ENCODE measurements at regions not wholly inside any gene's neighbourhood (a gene's known extent, or its start where the extent isn't known, plus 50 kb on each side); places are given as distances from the start of the nearest gene placed in this dataset.

GRCh38 chr20:17825252-17825959, 125.6 kb downstream of the BANF2 start:
- 44 to 51% methylated on average over 15 of the region's 15 CpGs for WGBS, 2 donors
- ATAC-seq (ENCODE audit: low FRiP score in 2 of 2): peak; percentile 28 to 38
- no peaks in the 10 kb centered on the region for H3K9me3 ChIP-seq
- peak overlapping the region; percentile 63 to 85 (median 76) for H3K27ac ChIP-seq
- peak in 1 of 2 donors; percentile 66 for TF ChIP-seq POLR2AphosphoS5 (IDR thresholded peaks at IDR 0.05)
- no peak for TF ChIP-seq POLR2A (IDR thresholded peaks at IDR 0.05)
- TF ChIP-seq EP300 (IDR thresholded peaks at IDR 0.05): no peak
- TF ChIP-seq CTCF (IDR thresholded peaks at IDR 0.05): no peak
- peak overlapping the region in 1 of 4 donors; percentile 10 for H3K4me3 ChIP-seq
- peak in 1 of 2 donors; percentile 31 for DNase-seq
- H3K36me3 ChIP-seq: no peaks in the 10 kb centered on the region
- H3K27me3 ChIP-seq: no peaks in the 10 kb centered on the region
- H3K4me1 ChIP-seq: peaks cover 6 to 26% (median 18%) of the 10 kb centered on the region in 4 donors

- H3K9me3 ChIP-seq: no peaks in the 10 kb centered on the region
- H3K4me3 ChIP-seq: no peak overlapping the region
- H3K27me3 ChIP-seq: no peaks in the 10 kb centered on the region
- TF ChIP-seq POLR2A (IDR thresholded peaks at IDR 0.05) (no peak), CTCF (IDR thresholded peaks at IDR 0.05) (no peak), POLR2AphosphoS5 (IDR thresholded peaks at IDR 0.05) (no peak), EP300 (IDR thresholded peaks at IDR 0.05) (no peak)
- H3K36me3 ChIP-seq: no peaks in the 10 kb centered on the region
- 69 to 73% methylated on average over 6 to 7 of the region's 7 CpGs for WGBS, 2 donors
- H3K27ac ChIP-seq: peak overlapping the region; percentile 63 to 85 (median 76)
- DNase-seq (no peak), ATAC-seq (ENCODE audit: low FRiP score in 2 of 2) (no peak)
- H3K4me1 ChIP-seq: peaks cover 6 to 26% (median 18%) of the 10 kb centered on the region in 4 donors
Observed at GRCh38 chr20:17824676-17825251, 125.0 kb downstream of the BANF2 start.

- DNase-seq: no peak
- Histone ChIP-seq H3K9me3 (no peaks in the 10 kb centered on the region), H3K36me3 (no peaks in the 10 kb centered on the region), H3K27me3 (no peaks in the 10 kb centered on the region), H3K4me1 (peaks cover 6 to 26% (median 18%) of the 10 kb centered on the region in 4 donors), H3K27ac (peak overlapping the region in 3 of 4 donors; percentile 51 to 85 (median 78)), H3K4me3 (no peak overlapping the region)
- TF ChIP-seq POLR2AphosphoS5 (IDR thresholded peaks at IDR 0.05) (no peak), CTCF (IDR thresholded peaks at IDR 0.05) (no peak), POLR2A (IDR thresholded peaks at IDR 0.05) (no peak), EP300 (IDR thresholded peaks at IDR 0.05) (no peak)
- no peak for ATAC-seq (ENCODE audit: low FRiP score in 2 of 2)
- WGBS, 2 donors: 62 to 78% methylated on average over 10 of the region's 10 CpGs
Observed at GRCh38 chr20:17823409-17824144, 123.8 kb downstream of the BANF2 start.

- DNase-seq: no peak
- Histone ChIP-seq H3K4me3 (no peak overlapping the region), H3K4me1 (peaks cover 6 to 26% (median 18%) of the 10 kb centered on the region in 4 donors), H3K36me3 (no peaks in the 10 kb centered on the region), H3K27me3 (no peaks in the 10 kb centered on the region), H3K27ac (peak overlapping the region in 3 of 4 donors; percentile 51 to 85 (median 78)), H3K9me3 (no peaks in the 10 kb centered on the region)
- TF ChIP-seq EP300 (IDR thresholded peaks at IDR 0.05) (no peak), POLR2A (IDR thresholded peaks at IDR 0.05) (no peak), CTCF (IDR thresholded peaks at IDR 0.05) (no peak)
- WGBS, 2 donors: 84 to 89% methylated on average over 11 to 15 of the region's 15 CpGs
- ATAC-seq (ENCODE audit: low FRiP score in 2 of 2): no peak
Observed at GRCh38 chr20:17822540-17823408, 123.0 kb downstream of the BANF2 start.
